Adrenal gland (tissue), 5 donors: ENCODE measurements at regions not wholly inside any gene's neighbourhood (a gene's known extent, or its start where the extent isn't known, plus 50 kb on each side); places are given as distances from the start of the nearest gene placed in this dataset.

Experiments
- POLR2A ChIP-seq, 2 donors: fragments of 450-650 bp; IDR thresholded peaks; one replicate each; pipeline ENCODE4 v1.6.1; 2017; ENCODE audit warnings: antibody characterized with exemption in 2 of 2, mild to moderate bottlenecking in 2 of 2, moderate library complexity in 1 of 2
- TF ChIP-seq, protein P1 (sequence below), 6 experiments: fragments of 450-650 bp in 4 of 6; fragments of 200-600 bp in 2 of 6; sonication (generic) in 1 of 6; IDR thresholded peaks; 1 replicate in 5 of 6; 2 replicates in 1 of 6; pipeline versions ENCODE4 v1.5.1 to v1.8.0; 2016 to 2021; ENCODE audit warnings: antibody characterized with exemption in 6 of 6, mild to moderate bottlenecking in 2 of 6, moderate library complexity in 1 of 6
- donor health status: DM: no; HTN: no; CAD: no.

DNA sequence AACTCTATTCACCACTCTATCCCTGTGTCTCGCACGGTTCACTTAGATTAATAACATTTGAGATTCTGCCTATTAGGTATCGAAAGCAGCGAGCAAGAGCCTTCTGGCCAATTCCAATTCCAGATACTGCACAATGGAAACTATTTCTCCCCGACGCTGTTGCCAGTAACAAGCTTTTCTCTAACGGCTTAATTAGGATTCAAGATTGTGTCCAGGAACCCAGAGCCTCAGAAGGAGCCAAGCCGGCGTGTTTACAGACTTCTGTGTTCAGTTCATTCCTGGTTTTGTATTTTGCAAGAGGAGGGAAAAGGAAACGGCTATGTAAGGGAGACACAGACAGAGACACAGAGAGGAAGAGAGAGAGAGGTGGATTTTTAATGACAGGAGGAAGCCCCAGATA, 185.6 kb downstream of the DICER1 start:
- TF ChIP-seq, protein P1, sequence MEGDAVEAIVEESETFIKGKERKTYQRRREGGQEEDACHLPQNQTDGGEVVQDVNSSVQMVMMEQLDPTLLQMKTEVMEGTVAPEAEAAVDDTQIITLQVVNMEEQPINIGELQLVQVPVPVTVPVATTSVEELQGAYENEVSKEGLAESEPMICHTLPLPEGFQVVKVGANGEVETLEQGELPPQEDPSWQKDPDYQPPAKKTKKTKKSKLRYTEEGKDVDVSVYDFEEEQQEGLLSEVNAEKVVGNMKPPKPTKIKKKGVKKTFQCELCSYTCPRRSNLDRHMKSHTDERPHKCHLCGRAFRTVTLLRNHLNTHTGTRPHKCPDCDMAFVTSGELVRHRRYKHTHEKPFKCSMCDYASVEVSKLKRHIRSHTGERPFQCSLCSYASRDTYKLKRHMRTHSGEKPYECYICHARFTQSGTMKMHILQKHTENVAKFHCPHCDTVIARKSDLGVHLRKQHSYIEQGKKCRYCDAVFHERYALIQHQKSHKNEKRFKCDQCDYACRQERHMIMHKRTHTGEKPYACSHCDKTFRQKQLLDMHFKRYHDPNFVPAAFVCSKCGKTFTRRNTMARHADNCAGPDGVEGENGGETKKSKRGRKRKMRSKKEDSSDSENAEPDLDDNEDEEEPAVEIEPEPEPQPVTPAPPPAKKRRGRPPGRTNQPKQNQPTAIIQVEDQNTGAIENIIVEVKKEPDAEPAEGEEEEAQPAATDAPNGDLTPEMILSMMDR (IDR thresholded peaks at IDR 0.05) = no peak
- TF ChIP-seq POLR2A (IDR thresholded peaks at IDR 0.05) = no peak
